ENCODE measurements at regions not wholly inside any gene's neighbourhood (a gene's known extent, or its start where the extent isn't known, plus 50 kb on each side); places are given as distances from the start of the nearest gene placed in this dataset.

DNA sequence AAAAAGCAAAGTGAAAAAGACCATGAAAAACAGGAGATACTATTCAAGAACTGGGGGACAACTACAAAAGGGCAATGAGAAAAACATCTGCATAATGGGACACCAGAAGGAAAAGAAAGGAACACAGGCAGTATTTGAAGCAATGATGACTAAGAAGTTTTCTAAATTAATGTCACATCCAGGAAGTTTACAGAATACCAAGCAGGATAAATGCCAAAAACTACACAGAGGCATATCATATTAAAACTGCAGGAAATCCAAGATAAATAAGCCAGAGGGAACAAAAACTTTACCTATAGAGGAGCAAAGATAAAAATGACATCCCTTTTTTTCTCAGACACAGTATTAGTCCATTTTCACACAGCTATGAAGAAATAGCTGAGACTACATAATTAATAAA, 193.0 kb downstream of the ERMARD start:
- TF ChIP-seq, protein P1, sequence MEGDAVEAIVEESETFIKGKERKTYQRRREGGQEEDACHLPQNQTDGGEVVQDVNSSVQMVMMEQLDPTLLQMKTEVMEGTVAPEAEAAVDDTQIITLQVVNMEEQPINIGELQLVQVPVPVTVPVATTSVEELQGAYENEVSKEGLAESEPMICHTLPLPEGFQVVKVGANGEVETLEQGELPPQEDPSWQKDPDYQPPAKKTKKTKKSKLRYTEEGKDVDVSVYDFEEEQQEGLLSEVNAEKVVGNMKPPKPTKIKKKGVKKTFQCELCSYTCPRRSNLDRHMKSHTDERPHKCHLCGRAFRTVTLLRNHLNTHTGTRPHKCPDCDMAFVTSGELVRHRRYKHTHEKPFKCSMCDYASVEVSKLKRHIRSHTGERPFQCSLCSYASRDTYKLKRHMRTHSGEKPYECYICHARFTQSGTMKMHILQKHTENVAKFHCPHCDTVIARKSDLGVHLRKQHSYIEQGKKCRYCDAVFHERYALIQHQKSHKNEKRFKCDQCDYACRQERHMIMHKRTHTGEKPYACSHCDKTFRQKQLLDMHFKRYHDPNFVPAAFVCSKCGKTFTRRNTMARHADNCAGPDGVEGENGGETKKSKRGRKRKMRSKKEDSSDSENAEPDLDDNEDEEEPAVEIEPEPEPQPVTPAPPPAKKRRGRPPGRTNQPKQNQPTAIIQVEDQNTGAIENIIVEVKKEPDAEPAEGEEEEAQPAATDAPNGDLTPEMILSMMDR (IDR thresholded peaks at IDR 0.05): no peak
- TF ChIP-seq POLR2A (IDR thresholded peaks at IDR 0.05; ENCODE audit: low read depth): no peak
- no peak for TF ChIP-seq POLR2AphosphoS5 (IDR thresholded peaks at IDR 0.05)

Data from esophagus muscularis mucosa (tissue), 3 donors.